Germinal center (tissue), 1 donor: ENCODE measurements at regions not wholly inside any gene's neighbourhood (a gene's known extent, or its start where the extent isn't known, plus 50 kb on each side); places are given as distances from the start of the nearest gene placed in this dataset.

ENCODE experiments used
- DNase-seq: peaks from one replicate; pipeline ENCODE4 v3.0.0; 2012; ENCODE audit warnings: mixed read lengths, low spot score

DNA sequence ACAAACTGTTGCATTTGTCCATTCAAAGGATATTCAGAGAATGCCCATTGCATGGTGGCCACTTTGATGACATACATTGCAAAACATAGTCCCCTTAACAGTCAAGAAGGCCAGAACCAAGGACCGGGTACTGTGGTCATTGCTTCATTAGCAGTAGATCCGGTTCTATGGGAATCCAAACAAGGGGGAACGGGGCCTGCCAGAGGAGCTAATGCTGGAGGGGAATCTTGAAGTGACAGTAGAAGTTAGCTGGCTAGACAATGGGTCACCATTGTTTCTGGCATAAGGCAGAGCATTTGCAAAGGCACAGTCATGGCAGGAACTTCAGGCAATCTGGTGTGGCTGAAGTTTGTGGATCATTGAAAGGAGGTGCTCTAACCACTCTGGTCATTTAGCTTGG lies 279.7 kb downstream of the SS18 start:
- no peak for DNase-seq

DNA sequence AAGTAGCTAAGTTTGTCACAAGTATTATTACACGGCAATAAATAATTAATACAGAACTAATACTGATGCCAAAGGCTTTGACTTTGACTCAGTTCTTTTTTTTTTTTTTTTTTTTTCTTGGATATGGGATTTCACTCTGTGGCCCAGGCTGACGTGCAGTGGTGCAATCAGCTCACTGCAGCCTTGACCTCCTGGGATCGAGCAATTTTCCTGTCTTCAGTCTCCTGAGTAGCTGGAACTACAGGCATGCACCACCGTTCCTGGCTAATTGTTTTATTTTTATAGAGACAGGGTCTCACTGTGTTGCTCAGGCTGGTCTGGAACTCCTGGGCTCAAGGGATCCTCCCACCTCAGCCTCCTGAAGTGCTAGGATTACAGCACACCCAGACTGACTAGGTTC lies 284.5 kb downstream of the SS18 start:
- DNase-seq: no peak

DNA sequence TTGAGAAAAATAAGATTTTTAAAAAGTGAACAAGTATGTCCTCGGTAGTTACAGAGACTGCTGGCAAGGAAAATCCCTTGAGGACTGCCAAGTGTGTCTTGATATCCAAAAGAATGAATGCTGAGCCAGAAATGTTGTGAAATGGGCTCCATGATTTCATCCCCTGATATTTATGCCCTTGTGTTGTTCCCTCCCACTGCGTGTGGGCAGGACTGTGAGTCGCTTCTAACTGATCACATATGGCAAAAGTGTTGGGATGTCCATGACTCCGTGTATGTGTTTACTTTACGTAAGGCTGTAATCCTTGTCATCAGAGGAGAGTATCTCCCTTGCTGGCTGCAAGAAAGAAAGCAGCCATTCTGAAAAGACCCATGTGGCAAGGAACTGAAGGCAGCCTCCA lies 285.1 kb downstream of the SS18 start:
- DNase-seq: no peak

DNA sequence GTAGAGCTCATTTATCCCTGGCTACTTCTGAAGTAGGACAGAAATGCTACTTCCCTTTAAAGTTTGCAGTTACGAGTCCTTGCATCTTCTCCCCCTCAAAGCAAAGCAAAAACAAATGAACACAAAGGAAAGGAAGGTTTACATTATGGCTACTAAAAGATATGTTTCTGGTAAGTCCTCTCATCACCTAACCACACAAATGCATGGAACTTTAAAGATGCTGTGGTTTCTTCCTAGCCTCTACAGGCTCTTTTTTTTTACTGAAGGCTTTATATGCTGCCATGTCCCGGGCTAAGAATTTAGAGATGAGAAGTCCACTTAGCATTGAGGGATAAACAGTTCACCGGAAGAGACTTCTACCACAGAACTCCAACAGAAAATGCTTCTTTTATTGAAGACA lies 291.2 kb downstream of the SS18 start:
- no peak for DNase-seq

DNA sequence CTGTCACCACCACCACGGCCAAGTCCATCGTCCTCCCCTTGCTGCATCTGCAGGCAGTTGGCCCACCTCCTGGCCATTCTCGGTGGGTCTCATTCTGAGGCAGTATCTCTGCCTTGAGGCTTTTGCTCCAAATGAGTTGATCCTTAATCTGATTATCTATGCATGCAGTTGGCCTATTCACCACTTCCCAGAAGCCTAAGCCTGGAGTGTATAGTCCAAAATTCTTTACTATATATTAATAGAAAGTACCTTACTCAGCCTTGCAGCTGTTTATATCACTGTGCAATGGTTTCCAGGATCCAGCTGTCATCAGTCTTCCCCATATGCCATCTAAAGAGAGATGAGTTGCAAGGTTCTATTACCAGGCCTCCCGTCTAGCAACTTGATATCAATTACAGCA lies 292.4 kb downstream of the SS18 start:
- DNase-seq: no peak

DNA sequence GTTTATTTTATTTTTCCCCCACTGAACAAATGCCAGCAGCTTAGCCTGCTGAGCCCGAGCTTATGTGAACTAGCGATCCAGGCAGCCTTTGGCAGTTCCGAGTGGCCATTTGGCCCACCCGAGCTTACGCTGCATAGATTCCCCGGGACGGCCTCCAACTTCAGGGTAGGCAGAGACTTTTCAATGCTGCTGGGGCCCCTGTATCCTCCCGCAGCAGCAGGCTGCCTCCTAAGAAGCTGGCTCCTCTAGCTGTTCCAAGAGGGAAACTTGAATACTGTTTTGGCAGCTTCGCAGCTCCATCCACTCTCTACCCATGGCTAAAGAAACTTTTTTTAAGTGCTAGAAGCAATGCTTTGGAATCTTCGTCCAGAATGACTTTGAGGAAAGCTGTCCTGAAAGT lies 295.2 kb downstream of the SS18 start:
- no peak for DNase-seq

DNA sequence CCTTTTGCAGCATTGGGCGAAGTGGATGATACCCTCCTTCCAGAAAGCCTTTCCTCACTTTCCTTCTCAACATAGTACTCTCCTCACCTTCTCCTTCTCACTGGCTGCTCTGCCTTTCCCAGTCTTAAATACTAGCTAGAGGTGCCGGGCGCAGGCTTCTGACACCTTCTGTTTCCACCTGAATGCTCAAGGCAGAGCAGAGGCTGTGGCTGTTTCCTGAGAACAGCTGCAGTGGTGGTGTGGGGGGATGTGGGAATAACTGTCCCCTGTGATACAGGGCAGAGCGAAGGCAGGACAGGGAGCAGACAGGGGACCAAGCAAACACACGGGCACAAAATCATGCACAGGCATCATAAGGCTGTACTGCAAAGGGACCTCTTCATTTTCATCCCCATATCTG lies 303.1 kb downstream of the SS18 start:
- no peak for DNase-seq

DNA sequence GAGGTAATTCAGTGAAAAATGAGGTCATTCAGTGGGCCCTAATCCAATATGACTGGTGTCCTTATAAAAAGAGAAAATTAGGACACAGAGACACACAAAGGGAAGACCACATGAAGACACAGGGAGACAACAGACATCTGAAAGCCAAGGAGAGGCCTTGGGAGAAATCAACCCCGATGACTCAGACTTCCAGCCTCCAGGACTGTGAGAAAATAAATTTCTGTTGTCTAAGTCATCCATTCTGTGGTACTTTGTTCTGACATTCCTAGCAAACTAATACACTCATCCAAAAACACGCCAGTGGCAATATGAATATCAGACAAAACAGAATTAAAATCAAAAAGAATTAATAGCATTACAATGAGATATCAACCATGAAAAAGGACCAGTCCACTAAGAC lies 303.7 kb downstream of the SS18 start:
- DNase-seq: no peak

DNA sequence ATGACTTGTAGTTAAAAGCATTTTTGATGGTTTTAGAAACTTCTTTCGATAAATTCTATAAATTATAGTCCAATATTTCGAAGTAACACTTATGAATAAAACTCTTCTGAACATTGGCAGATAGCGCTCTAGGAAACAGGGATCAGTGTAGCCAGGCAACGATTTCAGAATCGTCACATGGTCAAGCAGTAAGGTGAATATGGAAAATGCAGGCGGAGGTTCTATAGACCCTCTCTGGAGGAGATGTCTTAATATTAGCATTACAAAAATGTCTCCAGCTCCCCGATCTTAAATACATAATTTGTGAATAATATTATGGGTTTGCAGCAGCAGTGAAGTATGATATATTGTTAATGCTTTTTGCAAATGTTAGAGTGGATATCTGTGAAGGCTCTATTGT lies 310.3 kb downstream of the SS18 start:
- no peak for DNase-seq

DNA sequence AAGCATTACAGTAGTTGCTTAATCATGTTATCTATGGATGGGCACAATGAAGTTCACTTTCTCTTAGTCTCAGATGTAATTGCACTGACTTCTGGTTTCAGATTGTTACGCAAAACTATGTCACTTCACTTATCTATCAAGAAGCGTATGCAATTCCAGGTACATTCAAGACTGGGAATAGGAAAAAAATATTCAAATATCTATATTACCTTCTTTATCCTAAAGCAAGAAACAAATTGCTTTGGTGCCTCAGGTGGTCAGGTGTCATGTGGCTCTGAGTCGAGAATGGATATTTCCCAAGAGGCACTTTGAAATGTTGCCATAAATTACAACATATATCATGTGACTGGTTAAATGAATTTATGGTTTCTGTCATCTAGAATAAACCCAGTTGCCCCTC lies 318.6 kb downstream of the SS18 start:
- no peak for DNase-seq

DNA sequence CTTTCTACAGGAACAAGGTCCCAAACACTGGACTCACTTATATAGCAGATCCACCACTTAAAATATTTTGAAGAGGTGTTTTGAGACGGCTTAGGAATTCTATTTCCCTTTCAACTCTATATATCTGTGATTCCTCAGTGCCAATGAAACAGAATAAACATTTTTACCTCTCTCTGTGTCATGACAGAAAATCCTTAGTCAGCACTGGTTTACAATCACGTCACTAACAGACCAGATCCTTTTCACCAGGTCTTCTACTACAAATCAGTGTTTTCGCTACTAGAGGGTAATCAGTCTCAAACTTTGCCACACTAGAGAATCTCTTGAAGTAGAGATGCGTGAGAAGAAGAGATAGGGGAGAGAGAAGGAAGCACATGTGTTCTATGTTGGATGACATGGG lies 325.6 kb downstream of the SS18 start:
- DNase-seq: no peak

DNA sequence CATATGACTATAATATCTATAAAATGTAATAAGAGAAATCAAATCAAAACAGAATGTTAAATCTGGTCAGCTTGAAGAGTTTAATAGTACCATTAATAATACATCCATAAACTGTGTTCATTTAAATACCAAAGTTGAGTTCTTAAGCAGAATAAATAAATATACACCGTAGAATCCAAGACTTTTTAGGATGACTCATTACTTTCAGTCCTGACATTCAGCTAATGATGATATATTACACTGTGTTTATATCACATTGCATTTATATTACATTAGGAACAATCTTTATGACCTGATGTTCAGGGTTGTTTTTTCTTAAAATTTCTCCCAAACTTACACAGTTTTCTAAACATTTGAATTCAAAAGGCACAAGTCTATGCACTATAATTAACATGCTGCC lies 331.3 kb downstream of the SS18 start:
- no peak for DNase-seq

DNA sequence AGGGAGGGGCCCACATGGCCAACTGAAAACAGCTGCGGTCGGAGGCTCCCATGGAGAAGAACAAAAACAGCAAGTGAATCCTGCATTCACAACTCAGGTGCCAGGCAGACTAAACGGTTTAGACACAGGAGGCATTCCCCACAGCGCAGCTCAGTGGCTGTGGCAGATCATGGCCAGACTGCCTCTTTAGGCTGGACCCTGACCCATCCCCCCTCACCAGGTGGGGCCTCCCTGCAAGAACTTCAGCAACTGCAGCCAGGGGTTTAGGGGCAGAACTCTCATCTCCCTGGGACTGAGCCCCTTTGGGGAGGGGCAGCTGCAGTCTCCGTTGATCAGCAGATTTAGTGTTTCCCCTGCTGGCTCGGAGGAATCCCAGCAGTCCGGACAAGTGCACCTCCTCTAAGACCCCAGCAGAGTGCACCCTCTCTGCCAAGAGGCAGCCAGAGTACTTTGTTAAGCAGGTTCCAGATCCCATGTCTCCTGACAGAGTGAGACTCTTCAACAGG lies 346.7 kb downstream of the SS18 start:
- no peak for DNase-seq

DNA sequence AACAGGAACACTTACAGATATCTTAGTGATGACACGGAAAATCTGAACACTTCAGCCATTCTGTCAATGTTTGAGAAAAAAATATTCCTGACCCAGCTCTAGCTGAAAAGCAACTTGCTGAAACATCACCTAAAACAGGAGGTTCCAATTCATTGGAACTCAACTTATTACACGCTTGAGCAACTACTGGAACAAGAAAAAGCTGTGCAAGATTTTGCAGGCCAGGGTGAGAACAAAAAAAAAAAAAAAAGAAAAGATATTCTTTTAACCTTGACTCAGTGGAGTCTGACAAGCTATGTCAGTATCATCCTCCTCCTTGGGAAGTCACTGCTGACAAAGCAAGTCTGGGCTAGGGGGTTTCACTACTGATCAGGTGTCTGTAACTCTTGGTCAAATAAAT lies 351.0 kb downstream of the SS18 start:
- no peak for DNase-seq

DNA sequence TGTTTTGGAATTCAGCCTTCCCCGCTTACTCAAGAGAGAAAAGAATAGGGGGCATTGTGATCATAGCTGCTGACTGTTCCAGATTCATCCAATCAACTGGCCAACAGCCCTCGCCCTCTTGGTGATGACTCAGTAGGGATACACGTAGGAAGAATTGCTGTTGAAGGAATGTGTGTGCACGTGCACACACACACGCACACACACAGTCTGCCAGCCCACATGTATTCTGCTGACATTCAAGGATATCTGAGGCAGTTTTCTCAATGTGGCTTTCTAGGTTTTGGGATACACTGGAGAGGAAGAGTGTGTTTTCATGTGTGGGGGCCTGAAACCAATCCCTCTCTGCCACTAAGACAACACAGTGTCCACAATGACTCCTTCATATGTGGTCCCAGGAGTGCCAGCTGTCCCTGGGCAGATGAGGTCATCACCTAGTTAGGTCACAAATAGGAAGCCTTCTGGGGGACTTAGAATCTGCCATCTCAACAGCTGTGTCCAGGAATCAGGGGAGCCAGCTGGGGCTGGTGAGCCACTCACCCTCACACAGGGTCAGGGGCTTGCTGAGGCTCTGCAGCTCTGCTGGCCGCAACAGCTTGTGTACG lies 352.6 kb downstream of the SS18 start:
- DNase-seq: no peak

DNA sequence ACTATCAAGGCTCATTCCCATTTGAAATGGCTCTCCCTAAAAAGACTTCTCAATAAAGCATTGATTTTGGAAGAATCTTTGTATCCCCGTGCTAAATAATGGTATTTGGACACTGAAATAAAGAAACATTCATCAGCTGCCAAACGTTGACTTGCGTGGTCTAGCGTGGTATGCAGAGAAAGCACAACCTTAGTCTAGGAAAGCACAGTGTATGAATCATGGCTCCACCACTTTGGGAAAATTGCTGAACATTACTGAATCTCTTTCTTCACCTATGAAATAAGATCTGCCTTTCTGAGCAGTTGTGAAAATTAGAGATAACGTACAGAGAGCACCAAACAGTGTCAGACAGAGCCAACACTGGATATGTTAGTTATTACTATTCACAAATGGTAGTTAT lies 353.9 kb downstream of the SS18 start:
- DNase-seq: no peak

DNA sequence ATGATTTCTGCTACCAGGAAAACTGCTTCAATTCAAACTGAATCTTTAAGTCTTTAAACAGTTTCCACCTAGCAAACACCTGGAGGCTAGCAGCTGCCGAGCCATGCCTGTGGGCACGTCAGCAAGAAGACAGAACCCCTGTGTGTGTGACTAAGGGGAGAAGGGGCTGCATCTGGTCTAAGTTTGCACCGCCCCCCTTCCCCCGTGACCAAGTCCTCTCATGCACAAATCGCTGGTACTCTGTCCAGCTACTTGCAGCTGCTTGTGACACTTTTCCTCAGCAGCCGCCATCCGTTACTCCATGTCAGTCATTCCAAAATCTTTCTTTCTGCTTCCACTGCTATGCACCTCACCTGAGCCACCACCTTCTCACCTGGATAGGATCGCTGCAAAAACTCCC lies 355.0 kb downstream of the SS18 start:
- DNase-seq: no peak

DNA sequence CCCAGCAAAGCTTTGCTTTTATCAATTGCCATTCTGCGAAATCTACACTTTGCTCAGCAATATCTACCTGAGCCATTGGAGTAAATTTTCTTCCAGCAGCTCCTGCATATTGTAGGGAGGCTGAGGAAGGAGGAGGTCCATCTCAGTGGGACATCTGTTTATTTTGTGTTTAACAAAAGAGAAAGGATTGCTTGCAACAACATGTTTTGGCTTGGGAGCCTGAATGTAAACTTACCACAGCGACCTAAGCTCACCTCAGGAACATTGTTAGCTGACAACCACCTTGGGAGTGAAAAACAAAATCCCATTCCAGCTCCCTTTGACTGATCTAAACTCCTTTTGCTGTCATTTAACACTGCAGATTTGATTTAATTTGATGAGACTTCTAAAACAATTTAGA lies 356.1 kb downstream of the SS18 start:
- no peak for DNase-seq

DNA sequence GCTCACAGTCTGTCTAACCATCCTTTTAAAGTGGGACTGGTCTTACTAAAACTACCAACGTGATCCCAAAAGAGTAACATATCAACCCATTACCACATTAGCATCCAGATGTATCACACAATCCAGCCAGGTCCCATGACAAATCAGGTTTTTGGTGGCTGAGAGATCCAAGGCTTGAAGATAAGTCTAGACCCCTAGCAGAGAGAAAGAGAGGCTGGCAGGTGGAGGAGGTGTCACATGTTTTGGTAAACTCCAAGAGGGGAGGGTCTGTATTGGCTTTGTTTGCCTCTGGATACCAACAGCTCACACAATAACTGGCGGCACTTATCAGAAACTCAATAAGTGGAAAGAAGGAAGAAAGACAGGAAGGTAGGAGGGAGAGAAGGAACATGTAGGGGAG lies 357.6 kb downstream of the SS18 start:
- DNase-seq: no peak

DNA sequence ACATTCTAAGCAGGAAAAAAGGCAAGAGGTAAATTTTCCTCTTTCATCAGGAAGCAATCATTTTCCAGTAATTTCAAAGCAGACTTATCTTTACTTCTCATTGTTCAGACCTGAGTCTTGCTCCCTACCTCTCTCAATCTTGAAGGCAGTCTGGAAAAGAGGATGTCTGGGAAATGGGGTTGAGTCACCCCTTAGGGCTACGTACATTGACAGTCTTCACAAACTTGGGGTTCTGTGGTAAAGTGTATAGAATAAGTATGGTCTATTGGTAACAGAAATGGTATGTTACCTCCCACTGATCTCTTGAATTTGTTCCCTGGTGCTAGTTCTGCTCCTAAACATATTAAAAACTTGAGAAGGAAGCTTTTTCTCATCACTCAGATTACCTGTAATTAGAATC lies 361.3 kb downstream of the SS18 start:
- DNase-seq: no peak

DNA sequence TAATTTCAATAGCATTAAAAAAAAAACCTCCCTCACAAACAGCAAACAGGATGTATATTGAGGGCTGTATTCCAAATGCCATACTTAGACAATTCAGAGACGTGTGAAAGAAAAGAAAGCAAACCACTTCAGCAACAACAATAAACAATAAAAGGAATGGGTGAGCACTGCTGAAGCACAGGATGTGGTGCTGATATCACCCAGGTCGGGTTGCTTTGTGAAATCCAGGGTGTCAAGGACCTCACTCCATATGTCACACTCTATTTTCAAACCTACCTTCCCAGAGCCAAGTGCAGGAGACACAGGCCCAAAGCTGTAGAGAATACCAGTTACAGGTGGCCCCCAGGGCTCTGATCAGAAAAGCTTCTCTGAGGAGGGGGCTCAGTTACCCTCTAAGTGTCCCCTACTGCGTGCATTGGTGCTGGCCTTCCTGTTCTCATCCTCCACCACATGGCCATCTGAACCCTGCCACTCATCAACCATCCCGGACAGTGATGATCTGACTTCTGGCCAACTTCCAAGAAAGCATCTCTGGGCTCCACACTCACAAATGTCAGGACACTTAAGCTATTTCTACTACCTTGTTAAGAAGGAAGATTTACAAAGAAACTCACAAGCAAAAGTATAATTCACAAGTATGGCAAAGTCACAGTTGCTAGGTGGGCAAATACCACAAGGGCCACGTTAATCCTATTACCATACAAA lies 363.0 kb downstream of the SS18 start:
- DNase-seq: no peak

DNA sequence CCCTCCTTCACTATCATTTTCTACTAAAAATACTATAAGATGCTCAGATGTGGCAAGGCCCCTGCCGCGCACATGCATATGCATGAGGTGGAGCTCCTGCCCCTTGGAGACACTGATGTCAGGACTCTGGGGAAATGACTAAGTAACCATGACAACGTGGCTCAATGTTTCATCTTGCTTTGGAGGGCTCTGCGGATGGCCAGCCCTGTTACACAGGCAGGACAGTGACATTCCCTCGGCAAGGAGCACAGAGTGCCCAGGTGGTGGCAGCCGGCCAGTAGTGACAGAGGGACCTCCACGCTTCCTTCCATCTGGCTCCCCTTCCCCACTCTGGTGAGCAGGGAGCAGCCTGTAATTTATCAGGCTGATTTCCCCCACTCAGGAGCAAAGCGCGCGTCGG lies 364.1 kb downstream of the SS18 start:
- DNase-seq: no peak

DNA sequence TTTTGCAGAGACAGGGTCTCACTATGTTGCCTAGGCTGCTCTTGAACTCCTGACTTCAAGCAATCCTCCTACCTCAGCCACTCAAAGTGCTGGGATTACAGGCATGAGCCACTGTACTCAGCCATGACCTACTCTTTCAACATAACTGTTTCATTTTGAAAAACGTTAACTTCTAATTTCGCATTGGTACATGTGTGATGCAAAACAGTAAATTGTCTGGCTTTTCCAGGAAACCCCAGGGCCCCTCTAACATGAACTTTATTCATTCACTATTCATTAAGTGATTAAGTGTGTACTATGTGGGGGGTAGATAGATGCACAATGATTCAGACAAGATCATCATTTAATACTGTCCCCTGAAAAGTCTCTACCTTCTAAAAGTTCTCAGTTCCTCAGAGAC lies 364.9 kb downstream of the SS18 start:
- DNase-seq: no peak

DNA sequence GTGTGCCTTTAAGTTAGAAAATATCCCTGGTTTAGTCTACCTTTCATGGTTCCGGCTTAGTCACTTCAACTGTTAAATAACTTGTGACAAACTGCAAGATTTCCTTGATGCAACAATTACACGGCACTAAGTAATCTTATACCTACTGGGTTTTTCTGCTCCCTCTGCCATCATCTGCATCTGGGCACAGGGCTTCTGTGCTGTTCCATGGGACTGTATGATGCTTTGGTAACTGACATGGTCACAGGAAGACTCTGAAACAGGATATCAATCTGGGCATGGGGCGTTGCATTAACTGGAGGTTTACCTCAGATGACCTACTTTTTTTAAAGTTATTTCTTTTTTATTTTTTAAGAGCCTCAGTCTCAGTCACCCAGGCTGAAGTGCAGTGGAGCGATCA lies 365.4 kb downstream of the SS18 start:
- DNase-seq: no peak
